ENCODE measurements at regions not wholly inside any gene's neighbourhood (a gene's known extent, or its start where the extent isn't known, plus 50 kb on each side); places are given as distances from the start of the nearest gene placed in this dataset.

DNA sequence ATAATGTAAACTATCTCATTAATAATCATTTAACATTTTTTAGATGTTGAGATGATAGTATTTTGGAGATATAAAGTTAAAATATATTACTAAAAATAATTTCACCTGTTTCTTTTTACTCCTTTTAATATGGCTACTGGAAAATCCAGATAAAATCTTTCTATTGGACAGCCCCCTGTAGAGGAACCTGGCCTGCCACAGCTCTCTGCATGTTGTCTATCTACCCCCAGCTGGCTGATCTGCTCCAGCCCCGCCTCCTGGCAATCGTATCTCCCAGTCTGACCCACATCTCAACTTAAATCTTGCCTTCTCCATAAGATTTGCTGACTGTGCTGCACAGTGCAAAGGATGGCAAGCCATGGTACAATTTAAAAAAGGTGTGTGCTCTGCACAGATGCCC lies 182.8 kb downstream of the SIPA1L2 start:
- Histone ChIP-seq H3K79me2 (ENCODE audit: control insufficient read depth in 1 of 2, insufficient read depth in 2 of 2, low read length in 2 of 2) (no peaks in the 10 kb centered on the region), H3K18ac (ENCODE audit: extremely low read depth, low read length) (no peak overlapping the region), H3K14ac (ENCODE audit: insufficient read length) (no peak overlapping the region), H2AK5ac (ENCODE audit: low read depth, low read length) (no peak overlapping the region), H4K8ac (ENCODE audit: extremely low read depth, insufficient read depth, low read length) (no peak overlapping the region), H3K27me3 (replicated peaks in 1 of 4; ENCODE audit: control insufficient read depth in 3 of 4, extremely low read depth in 1 of 4, insufficient read depth in 3 of 4, low read length in 3 of 4) (no peaks in the 10 kb centered on the region), H3K9ac (replicated peaks in 1 of 4; ENCODE audit: extremely low read depth in 1 of 4, low read depth in 3 of 4, low read length in 3 of 4) (no peak overlapping the region), H3K56ac (replicated peaks; ENCODE audit: insufficient read length, low read depth, low read length) (no peak overlapping the region), H3K4me3 (ENCODE audit: extremely low read depth in 1 of 4, insufficient read depth in 2 of 4, low read depth in 3 of 4, low read length in 4 of 4) (no peak overlapping the region), H3K79me1 (ENCODE audit: low read depth, low read length) (no peaks in the 10 kb centered on the region), H4K91ac (replicated peaks; ENCODE audit: insufficient read length, low read length) (no peak overlapping the region), H4K5ac (ENCODE audit: insufficient read length, low read depth, low read length) (no peak overlapping the region), H4K20me1 (replicated peaks in 1 of 2; ENCODE audit: control insufficient read depth in 1 of 2, insufficient read depth in 2 of 2, low read length in 2 of 2) (no peaks in the 10 kb centered on the region), H3K9me3 (ENCODE audit: insufficient read depth in 2 of 2, low read depth in 1 of 2, low read length in 1 of 2) (no peaks in the 10 kb centered on the region), H3K4ac (replicated peaks; ENCODE audit: insufficient read length, low read depth, low read length) (no peak overlapping the region), H3K27ac (ENCODE audit: low read depth, low read length) (no peak overlapping the region), H3K23ac (ENCODE audit: insufficient read length) (no peak overlapping the region), H2BK5ac (ENCODE audit: low read depth, low read length) (no peak overlapping the region), H2AFZ (ENCODE audit: low read length) (no peak overlapping the region), H2BK12ac (ENCODE audit: low read depth, low read length) (no peak overlapping the region), H3K4me2 (ENCODE audit: insufficient read depth in 1 of 2, low read depth in 2 of 2, low read length in 2 of 2) (no peak overlapping the region), H2BK15ac (ENCODE audit: low read length) (no peak overlapping the region), H2BK120ac (replicated peaks; ENCODE audit: low read depth, low read length) (no peak overlapping the region), H3K23me2 (ENCODE audit: low read depth, low read length) (no peaks in the 10 kb centered on the region), H3K36me3 (ENCODE audit: control insufficient read depth in 2 of 4, insufficient read depth in 4 of 4, low read length in 3 of 4) (no peaks in the 10 kb centered on the region), H2BK20ac (ENCODE audit: low read length) (no peak overlapping the region), H3K4me1 (replicated peaks in 1 of 4; ENCODE audit: control insufficient read depth in 3 of 4, insufficient read depth in 4 of 4, low read length in 3 of 4) (no peaks in the 10 kb centered on the region)
- TF ChIP-seq TEAD4 (IDR thresholded peaks at IDR 0.05; ENCODE audit: low read depth, low read length) (no peak), TAF7 (optimal IDR thresholded peaks at IDR 0.05; ENCODE audit: borderline replicate concordance, low read depth, low read length) (no peak), KDM4A (IDR thresholded peaks at IDR 0.05; ENCODE audit: low read depth, low read length, severe bottlenecking) (no peak)
- ChIA-PET POLR2A (ENCODE audit: partially characterized antibody) (no interaction called here), CTCF (ENCODE audit: partially characterized antibody) (no interaction called here)
- WGBS, 2 experiments (ENCODE audit: extremely low coverage in 1 of 2, insufficient coverage in 1 of 2, insufficient read length in 1 of 2, insufficient replicate concordance in 2 of 2, low coverage in 1 of 2, low lambda C conversion rate in 2 of 2, missing lambda C conversion rate in 1 of 2): 93% methylated on average over 2 of the region's 2 CpGs; no CpG with 5 or more reads in 1 of the 2 experiments
- DNase-seq (ENCODE audit: low read depth in 1 of 2, low spot score in 2 of 2) (no peak), FAIRE-seq (no peak)

All from H1 (cell line).